ENCODE measurements at regions not wholly inside any gene's neighbourhood (a gene's known extent, or its start where the extent isn't known, plus 50 kb on each side); places are given as distances from the start of the nearest gene placed in this dataset.

DNA sequence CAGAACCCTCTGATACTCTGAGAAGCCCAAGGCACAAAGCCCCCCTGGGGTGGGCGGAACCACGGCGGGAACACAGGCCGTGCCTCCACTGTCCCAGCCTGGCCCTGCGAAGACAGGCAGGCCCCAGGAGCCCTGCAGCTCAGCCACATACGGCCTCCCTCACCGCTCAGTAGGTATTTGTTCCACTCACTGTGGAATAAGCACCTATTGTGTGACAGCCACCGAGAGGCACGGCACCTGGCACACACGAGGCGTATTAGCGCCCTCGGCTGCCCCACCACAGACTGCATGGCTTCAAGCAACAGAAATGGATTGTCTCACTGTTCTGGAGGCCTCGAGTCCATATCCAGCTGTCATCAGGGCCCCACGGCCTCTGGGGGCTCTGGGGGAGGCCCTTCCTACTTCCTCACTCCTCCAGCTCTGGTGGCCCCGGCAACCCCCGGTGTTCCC lies 66.3 kb downstream of the NCOR2 start:
- TF ChIP-seq, protein P1, sequence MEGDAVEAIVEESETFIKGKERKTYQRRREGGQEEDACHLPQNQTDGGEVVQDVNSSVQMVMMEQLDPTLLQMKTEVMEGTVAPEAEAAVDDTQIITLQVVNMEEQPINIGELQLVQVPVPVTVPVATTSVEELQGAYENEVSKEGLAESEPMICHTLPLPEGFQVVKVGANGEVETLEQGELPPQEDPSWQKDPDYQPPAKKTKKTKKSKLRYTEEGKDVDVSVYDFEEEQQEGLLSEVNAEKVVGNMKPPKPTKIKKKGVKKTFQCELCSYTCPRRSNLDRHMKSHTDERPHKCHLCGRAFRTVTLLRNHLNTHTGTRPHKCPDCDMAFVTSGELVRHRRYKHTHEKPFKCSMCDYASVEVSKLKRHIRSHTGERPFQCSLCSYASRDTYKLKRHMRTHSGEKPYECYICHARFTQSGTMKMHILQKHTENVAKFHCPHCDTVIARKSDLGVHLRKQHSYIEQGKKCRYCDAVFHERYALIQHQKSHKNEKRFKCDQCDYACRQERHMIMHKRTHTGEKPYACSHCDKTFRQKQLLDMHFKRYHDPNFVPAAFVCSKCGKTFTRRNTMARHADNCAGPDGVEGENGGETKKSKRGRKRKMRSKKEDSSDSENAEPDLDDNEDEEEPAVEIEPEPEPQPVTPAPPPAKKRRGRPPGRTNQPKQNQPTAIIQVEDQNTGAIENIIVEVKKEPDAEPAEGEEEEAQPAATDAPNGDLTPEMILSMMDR (IDR thresholded peaks at IDR 0.05) = no peak
- TF ChIP-seq POLR2AphosphoS5 (IDR thresholded peaks at IDR 0.05; ENCODE audit: low read depth, low read length) = no peak
- TF ChIP-seq, protein P2, sequence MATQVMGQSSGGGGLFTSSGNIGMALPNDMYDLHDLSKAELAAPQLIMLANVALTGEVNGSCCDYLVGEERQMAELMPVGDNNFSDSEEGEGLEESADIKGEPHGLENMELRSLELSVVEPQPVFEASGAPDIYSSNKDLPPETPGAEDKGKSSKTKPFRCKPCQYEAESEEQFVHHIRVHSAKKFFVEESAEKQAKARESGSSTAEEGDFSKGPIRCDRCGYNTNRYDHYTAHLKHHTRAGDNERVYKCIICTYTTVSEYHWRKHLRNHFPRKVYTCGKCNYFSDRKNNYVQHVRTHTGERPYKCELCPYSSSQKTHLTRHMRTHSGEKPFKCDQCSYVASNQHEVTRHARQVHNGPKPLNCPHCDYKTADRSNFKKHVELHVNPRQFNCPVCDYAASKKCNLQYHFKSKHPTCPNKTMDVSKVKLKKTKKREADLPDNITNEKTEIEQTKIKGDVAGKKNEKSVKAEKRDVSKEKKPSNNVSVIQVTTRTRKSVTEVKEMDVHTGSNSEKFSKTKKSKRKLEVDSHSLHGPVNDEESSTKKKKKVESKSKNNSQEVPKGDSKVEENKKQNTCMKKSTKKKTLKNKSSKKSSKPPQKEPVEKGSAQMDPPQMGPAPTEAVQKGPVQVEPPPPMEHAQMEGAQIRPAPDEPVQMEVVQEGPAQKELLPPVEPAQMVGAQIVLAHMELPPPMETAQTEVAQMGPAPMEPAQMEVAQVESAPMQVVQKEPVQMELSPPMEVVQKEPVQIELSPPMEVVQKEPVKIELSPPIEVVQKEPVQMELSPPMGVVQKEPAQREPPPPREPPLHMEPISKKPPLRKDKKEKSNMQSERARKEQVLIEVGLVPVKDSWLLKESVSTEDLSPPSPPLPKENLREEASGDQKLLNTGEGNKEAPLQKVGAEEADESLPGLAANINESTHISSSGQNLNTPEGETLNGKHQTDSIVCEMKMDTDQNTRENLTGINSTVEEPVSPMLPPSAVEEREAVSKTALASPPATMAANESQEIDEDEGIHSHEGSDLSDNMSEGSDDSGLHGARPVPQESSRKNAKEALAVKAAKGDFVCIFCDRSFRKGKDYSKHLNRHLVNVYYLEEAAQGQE (IDR thresholded peaks at IDR 0.05; ENCODE audit: insufficient read depth in 1 of 2, low read depth in 2 of 2, low read length in 1 of 2) = no peak
- TF ChIP-seq TCF7L2 (IDR thresholded peaks at IDR 0.05; ENCODE audit: low read depth, low read length) = no peak

All from Panc1 (cell line).